Dendritic cell treated with granulocyte-macrophage colony-stimulating factor and Interleukin-4, amounts not matched to agents 40 ng/mL and 50 ng/mL, for 4 days (primary cell): ENCODE measurements at regions not wholly inside any gene's neighbourhood (a gene's known extent, or its start where the extent isn't known, plus 50 kb on each side); places are given as distances from the start of the nearest gene placed in this dataset.

ENCODE experiments used
- H3K27ac Mint-ChIP-seq: one replicate; pipeline ENCODE4 v1.8.0; 2022; ENCODE audit warnings: mild to moderate bottlenecking, mixed read lengths
- H3K27me3 Mint-ChIP-seq: one replicate; pipeline ENCODE4 v1.8.0; 2022; ENCODE audit warnings: mild to moderate bottlenecking, mixed read lengths
- H3K36me3 Mint-ChIP-seq: one replicate; pipeline ENCODE4 v1.8.0; 2022; ENCODE audit warnings: low read depth, mixed read lengths
- H3K4me1 Mint-ChIP-seq: one replicate; pipeline ENCODE4 v1.8.0; 2022; ENCODE audit warnings: low read depth, mixed read lengths
- H3K4me3 Mint-ChIP-seq: one replicate; pipeline ENCODE4 v1.8.0; 2022; ENCODE audit warnings: mild to moderate bottlenecking, moderate library complexity, mixed read lengths
- H3K9me3 Mint-ChIP-seq: one replicate; pipeline ENCODE4 v1.8.0; 2022; ENCODE audit warnings: mixed read lengths
- intact Hi-C: fragments of 100-400 bp; cut with micrococcal nuclease; formaldehyde crosslinking; loops from one replicate; pipeline ENCODE4 v1.15.0; 2022

- Mint-ChIP-seq H3K27ac (no peak overlapping the region), H3K4me1 (no peaks in the 10 kb centered on the region), H3K9me3 (no peaks in the 10 kb centered on the region), H3K27me3 (no peaks in the 10 kb centered on the region), H3K4me3 (no peak overlapping the region), H3K36me3 (no peaks in the 10 kb centered on the region)
- intact Hi-C loops, result no loop called here
Observed at GRCh38 chrX:151476604-151477303, 79.7 kb downstream of the VMA21 start.

- no peak overlapping the region for H3K27ac Mint-ChIP-seq
- H3K36me3 Mint-ChIP-seq, result no peaks in the 10 kb centered on the region
- no peak overlapping the region for H3K4me3 Mint-ChIP-seq
- intact Hi-C loops, result no loop called here
- H3K27me3 Mint-ChIP-seq, result no peaks in the 10 kb centered on the region
- H3K4me1 Mint-ChIP-seq, result no peaks in the 10 kb centered on the region
- H3K9me3 Mint-ChIP-seq, result no peaks in the 10 kb centered on the region
Observed at GRCh38 chrX:151478058-151478457, 81.1 kb downstream of the VMA21 start.

DNA sequence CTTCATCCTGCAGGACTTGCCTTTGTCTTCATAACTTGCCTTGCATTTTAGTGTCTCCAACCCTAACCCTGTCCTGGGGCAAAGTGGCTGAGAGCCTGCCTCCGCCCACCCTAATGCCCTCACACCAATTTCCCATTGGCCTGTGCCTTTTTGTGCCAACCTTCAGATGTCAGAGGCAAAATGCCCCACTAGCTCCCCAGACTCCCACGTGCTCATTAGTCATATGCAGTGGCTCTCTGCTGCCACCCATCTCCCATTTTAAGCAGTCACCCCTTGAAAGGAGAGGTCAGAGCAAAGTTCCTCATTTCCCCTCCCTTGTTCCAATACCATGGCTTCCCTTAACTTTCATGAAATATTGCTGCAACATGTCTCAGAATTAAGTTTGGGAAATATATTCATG lies 74.8 kb upstream of the PASD1 start:
- no peak overlapping the region for H3K4me3 Mint-ChIP-seq
- intact Hi-C loops, result no loop called here
- H3K27me3 Mint-ChIP-seq, result no peaks in the 10 kb centered on the region
- no peak overlapping the region for H3K27ac Mint-ChIP-seq
- H3K36me3 Mint-ChIP-seq, result no peaks in the 10 kb centered on the region
- peaks cover 6% of the 10 kb centered on the region for H3K4me1 Mint-ChIP-seq
- H3K9me3 Mint-ChIP-seq, result no peaks in the 10 kb centered on the region

GRCh38 chrX:151505796-151506195 lies 57.7 kb upstream of the PASD1 start:
- Mint-ChIP-seq H3K4me3 (no peak overlapping the region), H3K36me3 (no peaks in the 10 kb centered on the region), H3K27ac (no peak overlapping the region), H3K27me3 (peaks cover 2% of the 10 kb centered on the region), H3K9me3 (no peaks in the 10 kb centered on the region), H3K4me1 (no peaks in the 10 kb centered on the region)
- intact Hi-C loops, result loop anchor here (2.0 kb wide), 1 partner anchor 175 kb away; no protein-coding TSS in a partner anchor

DNA sequence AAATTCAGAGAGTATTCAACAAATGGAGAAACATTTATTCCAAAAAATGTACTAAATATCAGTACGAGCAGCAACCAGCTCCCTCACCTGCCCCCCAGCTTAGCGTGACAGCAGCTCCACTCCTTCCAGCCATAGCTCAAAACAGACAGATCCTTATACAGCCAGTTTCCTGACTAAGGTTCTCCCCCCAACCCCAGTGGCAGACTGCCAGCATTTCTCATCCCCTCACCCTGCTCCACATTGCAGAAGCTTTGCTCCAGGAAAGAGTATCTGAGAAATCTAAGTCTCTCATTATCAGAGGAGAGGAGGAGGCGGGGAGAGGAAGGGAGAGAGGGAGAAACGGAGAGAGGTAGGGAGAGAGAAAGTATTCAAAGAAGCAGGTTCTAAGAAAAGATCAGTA lies 53.3 kb upstream of the PASD1 start:
- Mint-ChIP-seq H3K9me3 (no peaks in the 10 kb centered on the region), H3K4me1 (no peaks in the 10 kb centered on the region), H3K36me3 (no peaks in the 10 kb centered on the region), H3K27ac (no peak overlapping the region), H3K27me3 (peaks cover 2% of the 10 kb centered on the region), H3K4me3 (no peak overlapping the region)
- intact Hi-C loops, result no loop called here

DNA sequence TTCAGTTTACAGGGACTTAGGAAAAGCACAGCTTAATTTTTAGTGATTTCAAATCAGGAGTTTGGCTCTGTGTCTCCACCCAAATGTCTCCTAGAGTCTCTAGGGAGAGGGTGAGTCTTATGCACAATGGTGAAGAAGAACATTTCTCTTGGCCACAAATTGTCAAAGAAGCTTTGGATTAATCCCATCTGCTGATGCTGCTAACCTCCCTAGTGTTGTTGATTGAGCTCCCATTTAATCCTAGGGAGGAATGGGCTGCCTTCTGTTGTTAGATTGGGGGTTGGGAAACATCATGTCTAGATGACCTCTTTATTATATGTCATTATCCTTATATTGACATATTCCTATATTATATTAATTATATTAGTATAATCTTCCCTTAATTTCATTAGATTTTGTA lies 50.0 kb upstream of the PASD1 start:
- Mint-ChIP-seq H3K36me3 (no peaks in the 10 kb centered on the region), H3K27me3 (peaks cover 2% of the 10 kb centered on the region), H3K4me1 (no peaks in the 10 kb centered on the region), H3K4me3 (no peak overlapping the region), H3K9me3 (no peaks in the 10 kb centered on the region), H3K27ac (no peak overlapping the region)
- intact Hi-C loops, result no loop called here
